ENCODE measurements at regions not wholly inside any gene's neighbourhood (a gene's known extent, or its start where the extent isn't known, plus 50 kb on each side); places are given as distances from the start of the nearest gene placed in this dataset.

DNA sequence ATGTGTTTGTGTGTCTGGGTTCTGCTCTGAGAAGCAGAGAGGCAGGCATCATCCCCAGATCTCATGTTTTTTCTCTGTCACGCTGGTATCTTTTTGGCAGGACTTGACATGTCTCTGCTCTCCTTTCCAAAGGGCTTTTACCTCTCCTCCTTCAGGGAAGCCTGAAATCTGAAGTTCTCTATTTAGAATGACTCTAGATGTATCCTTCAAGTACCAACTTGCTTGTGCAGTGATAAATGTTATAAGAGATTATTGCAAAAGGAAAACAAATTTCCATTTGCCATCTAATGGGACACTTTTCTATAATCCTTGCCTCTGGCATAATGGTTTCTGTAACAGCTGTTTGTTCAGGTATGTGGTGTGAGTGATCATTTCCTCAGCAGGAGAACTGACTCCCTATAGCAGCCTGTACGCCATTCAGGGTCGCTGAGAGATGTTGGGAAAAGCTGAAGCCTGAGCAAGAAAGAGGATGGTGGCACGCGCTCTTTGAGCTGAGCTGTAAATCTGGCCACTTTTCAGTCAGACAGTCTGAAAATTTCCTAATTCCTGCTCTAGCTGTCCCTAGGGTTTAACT lies 72.5 kb downstream of the CNGA2 start:
- no peak for TF ChIP-seq SUZ12 (IDR thresholded peaks at IDR 0.05)
- TF ChIP-seq FOXK2 (IDR thresholded peaks at IDR 0.05) = no peak
- no peak for TF ChIP-seq ELF4 (IDR thresholded peaks at IDR 0.05)
- no peak for TF ChIP-seq TARDBP (IDR thresholded peaks at IDR 0.05)
- no peak for TF ChIP-seq SP1 (IDR thresholded peaks at IDR 0.05)

Data from HEK293T (cell line).